ENCODE measurements at regions not wholly inside any gene's neighbourhood (a gene's known extent, or its start where the extent isn't known, plus 50 kb on each side); places are given as distances from the start of the nearest gene placed in this dataset.

- TF ChIP-seq CERS6 (CRISPR knock-in tag; IDR thresholded peaks at IDR 0.05) (no peak), ZNF232 (CRISPR knock-in tag; IDR thresholded peaks at IDR 0.05; ENCODE audit: borderline replicate concordance) (0 out of 2 replicates have a peak, but pooled peaks have one; percentile 83), ZNF619 (CRISPR knock-in tag; IDR thresholded peaks at IDR 0.05) (no peak), ZNF235 (CRISPR knock-in tag; IDR thresholded peaks at IDR 0.05; ENCODE audit: borderline replicate concordance) (no peak), ZNF784 (CRISPR knock-in tag; IDR thresholded peaks at IDR 0.05; ENCODE audit: borderline replicate concordance) (no peak), SP2 (CRISPR knock-in tag; IDR thresholded peaks at IDR 0.05) (0 out of 2 replicates have a peak, but pooled peaks have one; percentile 9), NFE2L1 (CRISPR knock-in tag; IDR thresholded peaks at IDR 0.05; ENCODE audit: borderline replicate concordance) (no peak), SOX6 (IDR thresholded peaks at IDR 0.05) (no peak), SOX6 (CRISPR knock-in tag; IDR thresholded peaks at IDR 0.05) (peak; percentile 99), ZSCAN20 (CRISPR knock-in tag; IDR thresholded peaks at IDR 0.05; ENCODE audit: borderline replicate concordance) (no peak), LBX2 (CRISPR knock-in tag; IDR thresholded peaks at IDR 0.05; ENCODE audit: borderline replicate concordance) (no peak), ETV6 (CRISPR knock-in tag; conservative IDR thresholded peaks at IDR 0.05) (0 out of 2 replicates have a peak, but pooled peaks have one; percentile 21), ZNF501 (CRISPR knock-in tag; IDR thresholded peaks at IDR 0.05) (peak; percentile 88), PHF20 (CRISPR knock-in tag; IDR thresholded peaks at IDR 0.05) (0 out of 2 replicates have a peak, but pooled peaks have one; percentile 14), ZNF276 (CRISPR knock-in tag; IDR thresholded peaks at IDR 0.05; ENCODE audit: low read depth) (no peak; the same call in 1 of the 2 replicates), TMF1 (CRISPR knock-in tag; IDR thresholded peaks at IDR 0.05; ENCODE audit: low read depth) (no peak), ZNF773 (CRISPR knock-in tag; IDR thresholded peaks at IDR 0.05; ENCODE audit: borderline replicate concordance) (peak; percentile 25; the same call in 1 of the 2 replicates), ZNF460 (CRISPR knock-in tag; IDR thresholded peaks at IDR 0.05; ENCODE audit: borderline replicate concordance) (no peak; the same call in 1 of the 2 replicates), ZNF18 (CRISPR knock-in tag; IDR thresholded peaks at IDR 0.05; ENCODE audit: insufficient replicate concordance) (peak; percentile 67), ISX (CRISPR knock-in tag; conservative IDR thresholded peaks at IDR 0.05) (no peak), DRAP1 (CRISPR knock-in tag; IDR thresholded peaks at IDR 0.05) (peak; percentile 71), MYPOP (CRISPR knock-in tag; IDR thresholded peaks at IDR 0.05) (0 out of 2 replicates have a peak, but pooled peaks have one; percentile 30)
Observed at GRCh38 chr22:25402501-25403283, 161.8 kb upstream of the GRK3 start (continued).

Measured in HepG2 (cell line).